ENCODE measurements at regions not wholly inside any gene's neighbourhood (a gene's known extent, or its start where the extent isn't known, plus 50 kb on each side); places are given as distances from the start of the nearest gene placed in this dataset.

DNA sequence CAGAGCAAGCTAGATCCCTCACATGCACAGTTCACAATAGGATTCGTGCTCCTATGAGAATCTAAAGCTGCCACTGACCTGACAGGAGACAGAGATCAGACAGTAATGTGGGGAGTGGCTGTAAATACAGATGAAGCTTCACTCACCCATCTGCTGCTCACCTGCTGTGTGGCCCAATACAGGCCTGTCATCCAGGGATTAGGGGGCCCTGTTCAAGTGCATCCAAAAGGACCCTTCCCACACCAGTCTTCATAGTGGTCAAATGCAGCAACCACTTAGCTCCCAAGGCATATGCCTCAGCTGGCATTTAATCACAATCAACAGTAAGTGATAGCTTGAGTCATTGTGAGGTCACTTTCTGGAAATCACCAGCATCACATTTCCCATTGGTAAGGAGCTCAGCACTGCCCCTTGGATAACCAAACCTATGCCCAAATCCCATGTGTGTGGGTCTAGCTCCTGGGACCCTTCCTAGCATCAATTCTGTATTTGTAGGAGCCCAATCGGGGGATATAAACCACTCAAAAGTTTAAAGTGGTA lies 65.6 kb downstream of the OR4C45 start:
- H3K4me1 Mint-ChIP-seq, result no peaks in the 10 kb centered on the region
- TF ChIP-seq CTCF (conservative IDR thresholded peaks at IDR 0.05), result no peak
- Histone ChIP-seq H4K5ac (ENCODE audit: insufficient read length, low read depth, low read length) (no peak overlapping the region), H2BK120ac (ENCODE audit: low read depth, low read length, poor library complexity, severe bottlenecking) (no peak overlapping the region), H3K18ac (ENCODE audit: insufficient read length, low read depth, low read length) (no peak overlapping the region), H3K23me2 (ENCODE audit: insufficient read length, low read depth, low read length, poor library complexity, severe bottlenecking) (no peaks in the 10 kb centered on the region), H3K23ac (ENCODE audit: insufficient read length, low read depth, low read length) (no peak overlapping the region), H2BK15ac (ENCODE audit: low read depth, low read length) (no peak overlapping the region), H3K56ac (ENCODE audit: insufficient read length, low read depth, low read length) (no peak overlapping the region), H3K27ac (ENCODE audit: insufficient read length, low read depth, low read length) (no peak overlapping the region), H2BK20ac (ENCODE audit: low read depth, low read length, poor library complexity, severe bottlenecking) (no peak overlapping the region), H3K9me3 (ENCODE audit: control insufficient read depth, low read depth, low read length) (peaks cover 80% of the 10 kb centered on the region), H2BK5ac (ENCODE audit: insufficient read length, low read length) (no peak overlapping the region), H3K4me2 (ENCODE audit: insufficient read depth, insufficient read length, low read length) (no peak overlapping the region), H3K4ac (ENCODE audit: low read depth, low read length) (no peak overlapping the region), H3K4me1 (ENCODE audit: insufficient read depth, low read length) (no peaks in the 10 kb centered on the region), H2AFZ (ENCODE audit: low read length) (no peak overlapping the region), H3K27me3 (ENCODE audit: insufficient read depth, low read length) (no peaks in the 10 kb centered on the region), H2AK5ac (ENCODE audit: insufficient read length, low read length) (no peak overlapping the region), H3K14ac (ENCODE audit: insufficient read depth, low read length) (no peak overlapping the region), H3T11ph (ENCODE audit: low read length) (no peak overlapping the region), H4K8ac (replicated peaks; ENCODE audit: insufficient read length, low read depth, low read length) (no peak overlapping the region), H2BK12ac (ENCODE audit: insufficient read length, low read depth, low read length) (no peak overlapping the region), H3K79me2 (ENCODE audit: insufficient read depth, low read length) (no peaks in the 10 kb centered on the region), H4K91ac (ENCODE audit: insufficient read length, low read depth, low read length) (no peak overlapping the region), H4K20me1 (ENCODE audit: control insufficient read depth, insufficient read depth, insufficient read length) (no peaks in the 10 kb centered on the region), H3K9ac (ENCODE audit: extremely low read depth, insufficient read length, low read length) (no peak overlapping the region), H3K79me1 (ENCODE audit: insufficient read depth, low read depth, low read length, poor library complexity, severe bottlenecking) (no peaks in the 10 kb centered on the region)
- no peak for DNase-seq
- peaks cover 3% of the 10 kb centered on the region for H3K27me3 Mint-ChIP-seq (ENCODE audit: low read depth)
- H3K36me3 Mint-ChIP-seq (ENCODE audit: insufficient read depth in 1 of 3, low read depth in 3 of 3), result peaks cover 12 to 25% (median 15%) of the 10 kb centered on the region in 3 experiments; a peak in 5 of 7 replicates
- no CpG with 5 or more reads among the region's 2 CpGs for WGBS (ENCODE audit: extremely low coverage, insufficient read length, low lambda C conversion rate)
- no peak overlapping the region for H3K27ac Mint-ChIP-seq
- peaks cover 80 to 87% of the 10 kb centered on the region in 2 experiments for H3K9me3 Mint-ChIP-seq
- H3K4me3 Mint-ChIP-seq, result no peak overlapping the region

All from H9 (cell line).